ENCODE measurements at regions not wholly inside any gene's neighbourhood (a gene's known extent, or its start where the extent isn't known, plus 50 kb on each side); places are given as distances from the start of the nearest gene placed in this dataset.

GRCh38 chr10:53022611-53023088 lies 250.1 kb upstream of the MBL2 start:
- no peak overlapping the region for H2AFZ ChIP-seq (ENCODE audit: low read length)
- no peak overlapping the region for H3K4me2 ChIP-seq (ENCODE audit: insufficient read depth, low read length, poor library complexity, severe bottlenecking)
- H3K27me3 ChIP-seq (ENCODE audit: control insufficient read depth in 3 of 3, insufficient read depth in 3 of 3, low read depth in 1 of 3, low read length in 3 of 3) = no peaks in the 10 kb centered on the region
- no peaks in the 10 kb centered on the region for H3K36me3 ChIP-seq (replicated peaks in 1 of 2; ENCODE audit: control insufficient read depth in 2 of 2, insufficient read depth in 2 of 2, low read length in 2 of 2)
- H3K9ac ChIP-seq (ENCODE audit: low read depth, low read length, poor library complexity) = no peak overlapping the region
- no peaks in the 10 kb centered on the region for H3K9me3 ChIP-seq (replicated peaks in 1 of 2; ENCODE audit: control insufficient read depth in 2 of 2, insufficient read depth in 1 of 2, low read depth in 1 of 2, low read length in 2 of 2)
- no peak overlapping the region for H2BK15ac ChIP-seq (ENCODE audit: low read length)
- no peak for DNase-seq (ENCODE audit: low spot score)
- H3K14ac ChIP-seq (ENCODE audit: low read length) = no peak overlapping the region
- H2BK120ac ChIP-seq (ENCODE audit: low read depth, low read length) = no peak overlapping the region
- no peak overlapping the region for H3K27ac ChIP-seq (replicated peaks; ENCODE audit: low read length)
- no peaks in the 10 kb centered on the region for H3K79me1 ChIP-seq (ENCODE audit: low read depth, low read length)
- H2AK5ac ChIP-seq (ENCODE audit: low read depth, low read length) = no peak overlapping the region
- H4K91ac ChIP-seq (ENCODE audit: low read depth, low read length, poor library complexity) = no peak overlapping the region
- H3K4ac ChIP-seq (ENCODE audit: low read length) = no peak overlapping the region
- peaks cover 0 to 2% of the 10 kb centered on the region in 2 donors for H3K4me1 ChIP-seq (ENCODE audit: control insufficient read depth in 2 of 2, insufficient read depth in 1 of 2, low read depth in 1 of 2, low read length in 2 of 2)
- no peak overlapping the region for H2BK5ac ChIP-seq (ENCODE audit: low read length)
- no peak overlapping the region for H4K8ac ChIP-seq (ENCODE audit: low read depth, low read length)
- H3K23ac ChIP-seq (ENCODE audit: low read depth, low read length, poor library complexity) = no peak overlapping the region
- no peak overlapping the region for H2BK12ac ChIP-seq (ENCODE audit: low read length)
- WGBS, 2 donors (ENCODE audit: extremely low coverage in 2 of 2, insufficient read length in 2 of 2, insufficient replicate concordance in 1 of 2) = no CpG with 5 or more reads among the region's 5 CpGs
- no peak overlapping the region for H3K18ac ChIP-seq (ENCODE audit: low read length)
- no peak overlapping the region for H3K4me3 ChIP-seq (ENCODE audit: low read length in 2 of 2)

GRCh38 chr10:53013201-53013810 lies 240.7 kb upstream of the MBL2 start:
- Histone ChIP-seq H4K8ac (ENCODE audit: low read depth, low read length) (no peak overlapping the region), H3K18ac (ENCODE audit: low read length) (no peak overlapping the region), H3K27ac (replicated peaks; ENCODE audit: low read length) (no peak overlapping the region), H2BK5ac (ENCODE audit: low read length) (no peak overlapping the region), H3K9ac (ENCODE audit: low read depth, low read length, poor library complexity) (no peak overlapping the region), H3K36me3 (replicated peaks in 1 of 2; ENCODE audit: control insufficient read depth in 2 of 2, insufficient read depth in 2 of 2, low read length in 2 of 2) (no peaks in the 10 kb centered on the region), H3K27me3 (ENCODE audit: control insufficient read depth in 3 of 3, insufficient read depth in 3 of 3, low read depth in 1 of 3, low read length in 3 of 3) (no peaks in the 10 kb centered on the region), H3K4me2 (ENCODE audit: insufficient read depth, low read length, poor library complexity, severe bottlenecking) (no peak overlapping the region), H4K91ac (ENCODE audit: low read depth, low read length, poor library complexity) (no peak overlapping the region), H2AK5ac (ENCODE audit: low read depth, low read length) (no peak overlapping the region), H3K14ac (ENCODE audit: low read length) (no peak overlapping the region), H2BK120ac (ENCODE audit: low read depth, low read length) (no peak overlapping the region), H3K9me3 (replicated peaks in 1 of 2; ENCODE audit: control insufficient read depth in 2 of 2, insufficient read depth in 1 of 2, low read depth in 1 of 2, low read length in 2 of 2) (no peaks in the 10 kb centered on the region), H2BK15ac (ENCODE audit: low read length) (no peak overlapping the region), H3K79me1 (ENCODE audit: low read depth, low read length) (no peaks in the 10 kb centered on the region), H2AFZ (ENCODE audit: low read length) (no peak overlapping the region), H3K23ac (ENCODE audit: low read depth, low read length, poor library complexity) (no peak overlapping the region), H3K4me1 (ENCODE audit: control insufficient read depth in 2 of 2, insufficient read depth in 1 of 2, low read depth in 1 of 2, low read length in 2 of 2) (no peaks in the 10 kb centered on the region), H3K4ac (ENCODE audit: low read length) (no peak overlapping the region), H2BK12ac (ENCODE audit: low read length) (no peak overlapping the region), H3K4me3 (ENCODE audit: low read length in 2 of 2) (no peak overlapping the region)
- DNase-seq (ENCODE audit: low spot score) = no peak
- WGBS, 2 donors (ENCODE audit: extremely low coverage in 2 of 2, insufficient read length in 2 of 2, insufficient replicate concordance in 1 of 2) = no CpG with 5 or more reads among the region's 3 CpGs

- H3K4me1 ChIP-seq (ENCODE audit: control insufficient read depth in 2 of 2, insufficient read depth in 1 of 2, low read depth in 1 of 2, low read length in 2 of 2) = peaks cover 0 to 3% of the 10 kb centered on the region in 2 donors
- H2BK12ac ChIP-seq (ENCODE audit: low read length) = no peak overlapping the region
- H3K4me2 ChIP-seq (ENCODE audit: insufficient read depth, low read length, poor library complexity, severe bottlenecking) = no peak overlapping the region
- H2BK15ac ChIP-seq (ENCODE audit: low read length) = no peak overlapping the region
- WGBS, 2 donors (ENCODE audit: extremely low coverage in 2 of 2, insufficient read length in 2 of 2, insufficient replicate concordance in 1 of 2) = no CpG with 5 or more reads among the region's 4 CpGs
- H3K9me3 ChIP-seq (replicated peaks in 1 of 2; ENCODE audit: control insufficient read depth in 2 of 2, insufficient read depth in 1 of 2, low read depth in 1 of 2, low read length in 2 of 2) = no peaks in the 10 kb centered on the region
- H2AK5ac ChIP-seq (ENCODE audit: low read depth, low read length) = no peak overlapping the region
- H4K8ac ChIP-seq (ENCODE audit: low read depth, low read length) = no peak overlapping the region
- H3K23ac ChIP-seq (ENCODE audit: low read depth, low read length, poor library complexity) = no peak overlapping the region
- no peak overlapping the region for H4K91ac ChIP-seq (ENCODE audit: low read depth, low read length, poor library complexity)
- DNase-seq (ENCODE audit: low spot score) = no peak
- H3K9ac ChIP-seq (ENCODE audit: low read depth, low read length, poor library complexity) = no peak overlapping the region
- H2AFZ ChIP-seq (ENCODE audit: low read length) = no peak overlapping the region
- no peak overlapping the region for H2BK120ac ChIP-seq (ENCODE audit: low read depth, low read length)
- H3K79me1 ChIP-seq (ENCODE audit: low read depth, low read length) = no peaks in the 10 kb centered on the region
- no peak overlapping the region for H3K4me3 ChIP-seq (ENCODE audit: low read length in 2 of 2)
- no peak overlapping the region for H3K14ac ChIP-seq (ENCODE audit: low read length)
- no peak overlapping the region for H3K18ac ChIP-seq (ENCODE audit: low read length)
- no peaks in the 10 kb centered on the region for H3K27me3 ChIP-seq (ENCODE audit: control insufficient read depth in 3 of 3, insufficient read depth in 3 of 3, low read depth in 1 of 3, low read length in 3 of 3)
- H3K27ac ChIP-seq (replicated peaks; ENCODE audit: low read length) = no peak overlapping the region
- no peak overlapping the region for H2BK5ac ChIP-seq (ENCODE audit: low read length)
- no peak overlapping the region for H3K4ac ChIP-seq (ENCODE audit: low read length)
- H3K36me3 ChIP-seq (replicated peaks in 1 of 2; ENCODE audit: control insufficient read depth in 2 of 2, insufficient read depth in 2 of 2, low read length in 2 of 2) = no peaks in the 10 kb centered on the region
Measured at GRCh38 chr10:53009961-53010907, 237.7 kb upstream of the MBL2 start.

GRCh38 chr10:53007527-53007842 lies 234.9 kb upstream of the MBL2 start:
- Histone ChIP-seq H3K4me2 (ENCODE audit: insufficient read depth, low read length, poor library complexity, severe bottlenecking) (no peak overlapping the region), H3K4me3 (ENCODE audit: low read length in 2 of 2) (no peak overlapping the region), H2BK15ac (ENCODE audit: low read length) (no peak overlapping the region), H4K91ac (ENCODE audit: low read depth, low read length, poor library complexity) (no peak overlapping the region), H3K4me1 (ENCODE audit: control insufficient read depth in 2 of 2, insufficient read depth in 1 of 2, low read depth in 1 of 2, low read length in 2 of 2) (peaks cover 0 to 3% of the 10 kb centered on the region in 2 donors), H3K9me3 (replicated peaks in 1 of 2; ENCODE audit: control insufficient read depth in 2 of 2, insufficient read depth in 1 of 2, low read depth in 1 of 2, low read length in 2 of 2) (no peaks in the 10 kb centered on the region), H2BK12ac (ENCODE audit: low read length) (no peak overlapping the region), H3K27ac (replicated peaks; ENCODE audit: low read length) (no peak overlapping the region), H3K4ac (ENCODE audit: low read length) (no peak overlapping the region), H3K18ac (ENCODE audit: low read length) (no peak overlapping the region), H3K27me3 (ENCODE audit: control insufficient read depth in 3 of 3, insufficient read depth in 3 of 3, low read depth in 1 of 3, low read length in 3 of 3) (no peaks in the 10 kb centered on the region), H3K79me1 (ENCODE audit: low read depth, low read length) (no peaks in the 10 kb centered on the region), H2BK120ac (ENCODE audit: low read depth, low read length) (no peak overlapping the region), H2AK5ac (ENCODE audit: low read depth, low read length) (no peak overlapping the region), H3K23ac (ENCODE audit: low read depth, low read length, poor library complexity) (no peak overlapping the region), H3K36me3 (replicated peaks in 1 of 2; ENCODE audit: control insufficient read depth in 2 of 2, insufficient read depth in 2 of 2, low read length in 2 of 2) (no peaks in the 10 kb centered on the region), H2BK5ac (ENCODE audit: low read length) (no peak overlapping the region), H3K14ac (ENCODE audit: low read length) (no peak overlapping the region), H2AFZ (ENCODE audit: low read length) (peak overlapping the region; percentile 50), H4K8ac (ENCODE audit: low read depth, low read length) (no peak overlapping the region), H3K9ac (ENCODE audit: low read depth, low read length, poor library complexity) (no peak overlapping the region)
- DNase-seq (ENCODE audit: low spot score) = no peak
- WGBS, 2 donors (ENCODE audit: extremely low coverage in 2 of 2, insufficient read length in 2 of 2, insufficient replicate concordance in 1 of 2) = no CpG with 5 or more reads among the region's 1 CpG
